ENCODE measurements at regions not wholly inside any gene's neighbourhood (a gene's known extent, or its start where the extent isn't known, plus 50 kb on each side); places are given as distances from the start of the nearest gene placed in this dataset.

DNA sequence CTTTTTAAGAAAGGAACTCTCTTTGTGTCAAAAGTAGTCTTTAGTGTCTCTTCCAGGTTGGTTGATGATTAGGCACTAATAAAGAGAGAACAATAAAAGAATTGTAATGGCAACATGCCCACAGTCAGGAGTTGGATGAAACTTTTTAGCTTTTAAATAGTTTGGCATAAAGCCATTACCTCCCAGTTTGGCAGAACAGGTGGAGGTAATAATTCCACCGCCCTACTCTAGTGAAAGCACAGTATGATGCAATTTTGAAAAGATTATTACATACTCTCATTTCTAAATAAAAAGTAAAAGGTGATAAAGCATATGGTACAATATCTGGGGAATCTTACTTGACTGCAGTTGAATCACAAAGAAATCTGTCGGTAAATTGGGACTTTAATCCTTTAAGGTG lies 497.6 kb downstream of the SUCLA2 start:
- H2BK5ac ChIP-seq (ENCODE audit: low read depth, low read length, poor library complexity, severe bottlenecking) = no peak overlapping the region
- H3K23ac ChIP-seq (ENCODE audit: low read depth, low read length) = no peak overlapping the region
- H3K9me3 ChIP-seq (ENCODE audit: control insufficient read depth, insufficient read depth, low read length) = no peaks in the 10 kb centered on the region
- POLR2A ChIA-PET (ENCODE audit: unreplicated experiment) = no interaction called here
- H2BK120ac ChIP-seq (ENCODE audit: low read depth, low read length) = no peak overlapping the region
- no peak overlapping the region for H3K14ac ChIP-seq (replicated peaks; ENCODE audit: low read depth, low read length)
- no peak overlapping the region for H4K8ac ChIP-seq (ENCODE audit: low read depth in 2 of 2, low read length in 2 of 2)
- no peak overlapping the region for H2BK15ac ChIP-seq (ENCODE audit: low read depth, low read length)
- no peak overlapping the region for H3K56ac ChIP-seq (ENCODE audit: extremely low read depth, insufficient read depth, low read length)
- no peak overlapping the region for H4K91ac ChIP-seq (ENCODE audit: insufficient read depth, low read depth, low read length)
- H3K36me3 ChIP-seq (ENCODE audit: control insufficient read depth, insufficient read depth, low read length) = no peaks in the 10 kb centered on the region
- no peak overlapping the region for H2AK5ac ChIP-seq (ENCODE audit: low read depth, low read length)
- H3K27ac ChIP-seq (ENCODE audit: insufficient read depth, low read length) = no peak overlapping the region
- BruUV-seq (replicated peaks) = no TSS peak
- TF ChIP-seq MXI1 (IDR thresholded peaks at IDR 0.05; ENCODE audit: borderline replicate concordance, low read depth, low read length) = no peak
- TF ChIP-seq FOS (IDR thresholded peaks at IDR 0.05; ENCODE audit: low read depth, low read length) = no peak
- no peak for TF ChIP-seq CHD1 (IDR thresholded peaks at IDR 0.05; ENCODE audit: low read depth, low read length)
- TF ChIP-seq, protein P1, sequence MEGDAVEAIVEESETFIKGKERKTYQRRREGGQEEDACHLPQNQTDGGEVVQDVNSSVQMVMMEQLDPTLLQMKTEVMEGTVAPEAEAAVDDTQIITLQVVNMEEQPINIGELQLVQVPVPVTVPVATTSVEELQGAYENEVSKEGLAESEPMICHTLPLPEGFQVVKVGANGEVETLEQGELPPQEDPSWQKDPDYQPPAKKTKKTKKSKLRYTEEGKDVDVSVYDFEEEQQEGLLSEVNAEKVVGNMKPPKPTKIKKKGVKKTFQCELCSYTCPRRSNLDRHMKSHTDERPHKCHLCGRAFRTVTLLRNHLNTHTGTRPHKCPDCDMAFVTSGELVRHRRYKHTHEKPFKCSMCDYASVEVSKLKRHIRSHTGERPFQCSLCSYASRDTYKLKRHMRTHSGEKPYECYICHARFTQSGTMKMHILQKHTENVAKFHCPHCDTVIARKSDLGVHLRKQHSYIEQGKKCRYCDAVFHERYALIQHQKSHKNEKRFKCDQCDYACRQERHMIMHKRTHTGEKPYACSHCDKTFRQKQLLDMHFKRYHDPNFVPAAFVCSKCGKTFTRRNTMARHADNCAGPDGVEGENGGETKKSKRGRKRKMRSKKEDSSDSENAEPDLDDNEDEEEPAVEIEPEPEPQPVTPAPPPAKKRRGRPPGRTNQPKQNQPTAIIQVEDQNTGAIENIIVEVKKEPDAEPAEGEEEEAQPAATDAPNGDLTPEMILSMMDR (conservative IDR thresholded peaks at IDR 0.05; ENCODE audit: low read depth, low read length) = no peak
- TF ChIP-seq NFE2L2 (IDR thresholded peaks at IDR 0.05; ENCODE audit: low read depth, low read length) = no peak
- no peak for TF ChIP-seq RFX5 (IDR thresholded peaks at IDR 0.05; ENCODE audit: low read depth, low read length)
- TF ChIP-seq POLR2A (IDR thresholded peaks at IDR 0.05; ENCODE audit: low read depth, low read length) = no peak
- TF ChIP-seq MAZ (IDR thresholded peaks at IDR 0.05; ENCODE audit: borderline replicate concordance, low read depth, low read length) = no peak
- dilution Hi-C loops (cut with HindIII; ENCODE audit: low sequenced_read_pairs, unreplicated experiment) (no loop called here), intact Hi-C loops (cut with micrococcal nuclease) (no loop called here), in situ Hi-C loops (cut with MboI; ENCODE audit: low sequenced_read_pairs) (no loop called here)
- no peaks in the 10 kb centered on the region for H3K79me1 ChIP-seq (ENCODE audit: low read depth in 1 of 2, low read length in 2 of 2)
- H4K5ac ChIP-seq (ENCODE audit: low read depth, low read length) = no peak overlapping the region
- H3K4me2 ChIP-seq (ENCODE audit: low read depth, low read length) = no peak overlapping the region
- no peaks in the 10 kb centered on the region for H3K27me3 ChIP-seq (ENCODE audit: control insufficient read depth, insufficient read depth, low read length)
- H3K4ac ChIP-seq (ENCODE audit: low read depth, low read length) = no peak overlapping the region
- no peak for ATAC-seq (ENCODE audit: low read depth)
- no peaks in the 10 kb centered on the region for H4K20me1 ChIP-seq (ENCODE audit: insufficient read depth, low read length)
- no peak overlapping the region for H2AK9ac ChIP-seq (replicated peaks; ENCODE audit: low read depth, low read length, poor library complexity)
- DNase-seq = no peak
- peaks cover under 1% of the 10 kb centered on the region for H3K9me1 ChIP-seq (ENCODE audit: insufficient read depth, low read length)
- H2AFZ ChIP-seq (replicated peaks; ENCODE audit: low read length, poor library complexity) = no peak overlapping the region
- H3K4me3 ChIP-seq (ENCODE audit: insufficient read depth, low read depth, low read length) = no peak overlapping the region
- H3K4me1 ChIP-seq (ENCODE audit: control insufficient read depth, insufficient read depth, low read length) = peaks cover 4% of the 10 kb centered on the region
- no CpG with 5 or more reads among the region's 2 CpGs for WGBS, 2 experiments (ENCODE audit: extremely low coverage in 2 of 2, insufficient read length in 1 of 2)
- H3K9ac ChIP-seq (ENCODE audit: low read depth, low read length) = no peak overlapping the region
- no peak overlapping the region for H2BK20ac ChIP-seq (ENCODE audit: low read depth, low read length)
- CTCF ChIA-PET = interaction anchor here (0.6 kb wide), 1 partner anchor 79 kb away, joined by 3 read pairs; no protein-coding TSS in a partner anchor
- no peak overlapping the region for H3K18ac ChIP-seq (ENCODE audit: low read depth, low read length)
